ENCODE measurements at regions not wholly inside any gene's neighbourhood (a gene's known extent, or its start where the extent isn't known, plus 50 kb on each side); places are given as distances from the start of the nearest gene placed in this dataset.
"Not testable (repeated sequence)": the region's sequence is repeated elsewhere in the genome, so short reads cannot be mapped to it uniquely, and the experiment has no call there.

GRCh38 chr12:25357595-25357994, 106.9 kb upstream of the KRAS start:
- Histone ChIP-seq H3K4me3 (ENCODE audit: low read depth, low read length) (no peak overlapping the region), H3K27ac (no peak overlapping the region), H3K36me3 (replicated peaks) (no peaks in the 10 kb centered on the region), H3K27me3 (replicated peaks) (no peaks in the 10 kb centered on the region)
- DNase-seq: no peak
- in situ Hi-C loops (cut with HindIII; ENCODE audit: low pct_ligation_motif_present, low sequenced_read_pairs): no loop called here
- no peak for TF ChIP-seq CTCF (IDR thresholded peaks at IDR 0.05; ENCODE audit: low read depth, low read length, missing control alignments)

- in situ Hi-C loops (cut with HindIII; ENCODE audit: low pct_ligation_motif_present, low sequenced_read_pairs); H3K36me3 ChIP-seq (replicated peaks); DNase-seq; H3K27ac ChIP-seq; H3K4me3 ChIP-seq (ENCODE audit: low read depth, low read length); H3K27me3 ChIP-seq (replicated peaks): not testable (repeated sequence)
These were observed 102.2 kb upstream of the KRAS start for GRCh38 chr12:25352942-25353341.

- TF ChIP-seq CTCF (IDR thresholded peaks at IDR 0.05; ENCODE audit: low read depth, low read length, missing control alignments): no peak
- no peak overlapping the region for H3K4me3 ChIP-seq (ENCODE audit: low read depth, low read length)
- H3K27me3 ChIP-seq (replicated peaks): no peaks in the 10 kb centered on the region
- H3K27ac ChIP-seq: no peak overlapping the region
- DNase-seq: peak; percentile 41
- in situ Hi-C loops (cut with HindIII; ENCODE audit: low pct_ligation_motif_present, low sequenced_read_pairs): no loop called here
- no peaks in the 10 kb centered on the region for H3K36me3 ChIP-seq (replicated peaks)
These were observed 101.6 kb upstream of the KRAS start for GRCh38 chr12:25352083-25352918.

GRCh38 chr12:25348593-25348895, 97.8 kb upstream of the KRAS start:
- H3K4me3 ChIP-seq (ENCODE audit: low read depth, low read length): no peak overlapping the region
- no peak for DNase-seq
- no peak for TF ChIP-seq CTCF (IDR thresholded peaks at IDR 0.05; ENCODE audit: low read depth, low read length, missing control alignments)
- H3K36me3 ChIP-seq (replicated peaks): no peaks in the 10 kb centered on the region
- H3K27ac ChIP-seq: no peak overlapping the region
- H3K27me3 ChIP-seq (replicated peaks): no peaks in the 10 kb centered on the region
- in situ Hi-C loops (cut with HindIII; ENCODE audit: low pct_ligation_motif_present, low sequenced_read_pairs): no loop called here

- no peaks in the 10 kb centered on the region for H3K36me3 ChIP-seq (replicated peaks)
- no peak overlapping the region for H3K4me3 ChIP-seq (ENCODE audit: low read depth, low read length)
- H3K27me3 ChIP-seq (replicated peaks): no peaks in the 10 kb centered on the region
- DNase-seq: no peak
- in situ Hi-C loops (cut with HindIII; ENCODE audit: low pct_ligation_motif_present, low sequenced_read_pairs): no loop called here
- TF ChIP-seq CTCF (IDR thresholded peaks at IDR 0.05; ENCODE audit: low read depth, low read length, missing control alignments): no peak
- no peak overlapping the region for H3K27ac ChIP-seq
These were observed 97.2 kb upstream of the KRAS start for GRCh38 chr12:25347716-25348592.

GRCh38 chr12:25341877-25342276, 91.1 kb upstream of the KRAS start:
- H3K27ac ChIP-seq; DNase-seq; in situ Hi-C loops (cut with HindIII; ENCODE audit: low pct_ligation_motif_present, low sequenced_read_pairs); H3K36me3 ChIP-seq (replicated peaks); H3K4me3 ChIP-seq (ENCODE audit: low read depth, low read length); H3K27me3 ChIP-seq (replicated peaks): not testable (repeated sequence)
